GM21390 (cell line): ENCODE measurements at regions not wholly inside any gene's neighbourhood (a gene's known extent, or its start where the extent isn't known, plus 50 kb on each side); places are given as distances from the start of the nearest gene placed in this dataset.
A peak's percentile ranks its signal among the peaks of the same experiment; 100 is the strongest.
"Not testable (repeated sequence)": the region's sequence is repeated elsewhere in the genome, so short reads cannot be mapped to it uniquely, and the experiment has no call there.

Source experiments
- ATAC-seq: cut with Tn5 transposase; IDR thresholded peaks from one replicate; pipeline ENCODE4 v1.9.1; 2021; ENCODE audit not compliant: unreplicated experiment

- ATAC-seq, result peak; percentile 98
Observed at GRCh38 chr1:229856009-229856650, 210.9 kb upstream of the GALNT2 start.

- ATAC-seq, result no peak
Observed at GRCh38 chr1:229857585-229857984, 209.5 kb upstream of the GALNT2 start.

- ATAC-seq, result no peak
Observed at GRCh38 chr1:229859026-229859425, 208.0 kb upstream of the GALNT2 start.

GRCh38 chr1:229860926-229861325 is 206.1 kb upstream of the GALNT2 start:
- no peak for ATAC-seq

GRCh38 chr1:229862017-229862774 is 204.8 kb upstream of the GALNT2 start:
- ATAC-seq, result no peak

- no peak for ATAC-seq
Observed at GRCh38 chr1:229863651-229864545, 203.1 kb upstream of the GALNT2 start.

GRCh38 chr1:229864686-229865230 is 202.3 kb upstream of the GALNT2 start:
- ATAC-seq, result no peak

GRCh38 chr1:229865321-229865720 is 201.7 kb upstream of the GALNT2 start:
- not testable (repeated sequence) for ATAC-seq

- ATAC-seq, result no peak
Observed at GRCh38 chr1:229867726-229868125, 199.3 kb upstream of the GALNT2 start.

GRCh38 chr1:229869240-229869639 is 197.8 kb upstream of the GALNT2 start:
- ATAC-seq, result no peak

- no peak for ATAC-seq
Observed at GRCh38 chr1:229869687-229870086, 197.4 kb upstream of the GALNT2 start.

GRCh38 chr1:229870381-229870780 is 196.7 kb upstream of the GALNT2 start:
- no peak for ATAC-seq

- no peak for ATAC-seq
Observed at GRCh38 chr1:229871078-229871676, 195.9 kb upstream of the GALNT2 start.

GRCh38 chr1:229874136-229874535 is 192.9 kb upstream of the GALNT2 start:
- ATAC-seq, result no peak

- no peak for ATAC-seq
Observed at GRCh38 chr1:229874609-229875008, 192.4 kb upstream of the GALNT2 start.

- no peak for ATAC-seq
Observed at GRCh38 chr1:229875086-229875485, 192.0 kb upstream of the GALNT2 start.

GRCh38 chr1:229879746-229880145 is 187.3 kb upstream of the GALNT2 start:
- no peak for ATAC-seq

GRCh38 chr1:229880271-229881170 is 186.5 kb upstream of the GALNT2 start:
- ATAC-seq, result no peak

- ATAC-seq, result no peak
Observed at GRCh38 chr1:229882621-229883020, 184.4 kb upstream of the GALNT2 start.
